GM18873 (cell line): ENCODE measurements at regions not wholly inside any gene's neighbourhood (a gene's known extent, or its start where the extent isn't known, plus 50 kb on each side); places are given as distances from the start of the nearest gene placed in this dataset.
A peak's percentile ranks its signal among the peaks of the same experiment; 100 is the strongest.

Experiments
- ATAC-seq: cut with Tn5 transposase; IDR thresholded peaks from one replicate; pipeline ENCODE4 v1.9.1; 2021; ENCODE audit warnings: mild to moderate bottlenecking, moderate library complexity, moderate number of reproducible peaks; ENCODE audit not compliant: unreplicated experiment, low FRiP score

DNA sequence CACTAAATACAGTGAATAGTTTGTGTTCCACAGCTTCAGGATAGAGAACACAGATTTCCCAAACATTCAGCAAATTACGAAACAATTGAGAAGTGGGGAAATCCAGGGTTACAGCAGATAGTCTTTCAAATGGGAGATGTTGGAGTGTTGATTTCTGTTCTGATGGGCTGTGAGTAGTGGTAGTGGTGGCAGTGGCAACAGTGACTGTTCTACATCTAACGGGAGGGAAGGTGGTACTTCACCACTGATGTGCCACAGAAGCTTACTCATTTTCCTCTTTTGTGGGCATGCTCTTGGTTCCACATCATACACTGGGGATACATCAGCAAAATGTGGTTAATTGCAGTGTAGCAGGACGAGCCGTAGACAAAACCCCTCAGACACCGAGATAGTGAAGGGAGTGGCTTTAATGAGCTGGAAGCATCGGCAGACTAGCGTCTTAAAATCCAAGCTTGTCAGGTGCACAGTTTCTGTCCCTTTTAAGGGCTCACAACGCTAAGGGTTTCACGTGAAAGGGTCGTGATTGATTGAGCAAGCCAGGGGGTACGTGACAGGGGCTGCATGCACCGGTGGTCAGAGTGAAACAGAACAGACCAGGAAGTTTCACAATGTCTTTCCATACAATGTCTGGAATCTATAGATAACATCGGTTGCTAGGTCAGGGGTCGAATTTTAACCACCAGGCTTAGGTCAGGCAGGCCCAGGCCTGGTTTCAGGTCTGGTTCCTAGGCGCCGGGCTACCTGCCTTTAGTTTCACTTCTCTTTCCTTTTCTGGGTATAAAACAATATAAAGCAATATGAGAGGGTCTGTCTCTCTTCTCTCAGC is 330.6 kb upstream of the FBXO33 start:
- peak; percentile 61 for ATAC-seq

DNA sequence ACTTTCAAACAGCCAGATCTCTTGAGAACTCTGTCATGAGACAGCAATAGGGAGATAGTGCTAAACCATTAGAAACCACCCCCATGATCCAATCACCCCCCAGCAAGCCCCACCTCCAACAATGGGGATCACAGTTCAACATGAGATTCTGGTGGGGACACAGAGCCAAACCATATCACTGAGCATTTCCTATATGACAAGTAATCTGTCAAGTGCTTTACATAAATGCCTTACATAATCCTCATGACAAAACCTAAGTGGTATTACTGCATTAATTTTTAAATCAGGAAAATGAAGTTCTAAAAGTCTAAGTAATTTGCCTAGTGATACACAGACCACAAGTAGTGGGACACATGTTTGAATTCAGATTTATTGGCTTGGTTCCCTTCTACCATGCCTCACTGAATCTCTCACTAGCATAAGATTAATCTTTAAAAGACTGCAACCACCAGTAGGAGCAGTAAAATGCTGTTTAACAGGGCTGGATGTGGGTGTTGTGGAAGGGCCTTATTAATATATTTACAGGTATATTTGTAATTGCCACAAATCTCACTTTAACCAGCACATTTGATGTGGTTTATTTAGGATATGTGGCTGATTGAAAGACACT is 323.1 kb upstream of the FBXO33 start:
- peak; percentile 87 for ATAC-seq

DNA sequence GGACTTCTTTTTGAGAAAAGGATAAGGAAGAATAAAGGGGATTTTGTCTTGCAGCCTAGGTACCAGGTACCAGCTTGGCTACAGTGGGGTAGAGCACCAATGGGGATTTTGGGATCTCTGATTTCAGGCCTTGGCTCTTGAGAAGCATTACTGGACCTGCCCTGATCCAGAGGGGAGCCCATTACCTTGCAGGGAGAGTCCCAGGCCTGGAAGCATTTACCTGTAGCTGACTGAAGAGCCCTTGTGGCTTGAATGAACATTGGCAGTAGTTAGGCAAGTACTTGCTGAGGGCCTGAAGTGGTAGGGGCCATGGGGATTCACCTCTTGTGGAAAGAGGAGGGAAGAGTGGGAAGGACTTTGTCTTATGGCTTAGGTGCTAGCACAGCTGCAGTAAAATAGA is 308.2 kb upstream of the FBXO33 start:
- ATAC-seq, result no peak

DNA sequence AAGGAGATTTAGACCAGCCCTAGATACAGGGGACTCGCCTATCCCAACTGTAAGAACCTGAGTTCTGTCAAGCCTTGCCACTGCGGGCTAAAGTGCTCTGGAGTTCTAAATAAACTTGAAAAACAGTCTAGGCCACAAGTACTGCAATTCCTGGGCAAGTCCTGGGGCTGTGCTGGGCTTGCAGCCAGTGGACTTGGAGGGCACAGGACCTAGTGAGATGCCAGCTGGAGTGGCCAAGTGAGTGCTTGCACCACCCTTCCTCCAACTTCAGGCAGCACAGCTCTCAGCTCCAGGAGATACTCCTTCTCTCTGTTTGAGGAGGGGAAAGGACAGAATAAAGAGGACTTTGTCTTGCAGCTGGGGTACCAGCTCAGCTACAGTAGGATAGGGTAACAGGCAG is 307.6 kb upstream of the FBXO33 start:
- no peak for ATAC-seq

DNA sequence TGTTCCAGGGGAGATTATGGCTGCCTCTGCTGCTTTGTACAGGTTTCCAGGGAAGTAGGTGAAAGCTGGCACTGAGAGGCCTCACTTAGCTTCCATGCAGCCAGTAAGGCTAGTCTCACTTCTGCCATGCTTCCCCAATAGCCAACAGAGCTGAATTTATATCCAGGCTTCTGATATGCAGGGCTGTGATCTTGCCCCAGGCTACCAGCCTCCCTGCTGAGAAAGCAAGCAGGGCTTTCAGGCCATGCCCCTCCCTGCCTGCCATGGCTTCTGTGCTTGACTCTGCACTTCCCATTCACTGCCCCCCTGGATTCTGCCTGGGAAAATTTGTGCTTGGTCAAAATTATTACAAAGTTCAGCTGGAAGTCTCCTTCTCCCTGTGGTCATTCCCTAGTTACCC is 302.1 kb upstream of the FBXO33 start:
- ATAC-seq, result no peak

DNA sequence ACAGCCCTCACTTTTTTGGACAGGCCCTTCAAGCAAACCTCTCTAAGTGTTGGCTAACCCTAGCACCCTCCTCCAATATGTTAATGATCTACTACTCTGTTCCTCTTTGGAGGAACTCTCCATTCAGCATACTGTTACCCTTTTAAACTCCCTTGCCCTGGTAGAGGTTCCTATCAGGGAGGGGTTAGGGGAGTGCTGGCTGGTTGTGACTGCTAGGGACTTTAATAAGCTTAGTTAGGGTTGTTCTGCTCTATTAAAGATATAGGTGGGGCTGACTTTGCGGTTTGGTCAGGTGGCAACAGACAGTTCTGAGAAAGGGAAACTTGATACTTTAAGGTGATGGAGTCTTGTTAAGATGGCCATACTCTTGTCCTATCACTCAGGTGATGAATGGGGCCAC is 301.5 kb upstream of the FBXO33 start:
- no peak for ATAC-seq

DNA sequence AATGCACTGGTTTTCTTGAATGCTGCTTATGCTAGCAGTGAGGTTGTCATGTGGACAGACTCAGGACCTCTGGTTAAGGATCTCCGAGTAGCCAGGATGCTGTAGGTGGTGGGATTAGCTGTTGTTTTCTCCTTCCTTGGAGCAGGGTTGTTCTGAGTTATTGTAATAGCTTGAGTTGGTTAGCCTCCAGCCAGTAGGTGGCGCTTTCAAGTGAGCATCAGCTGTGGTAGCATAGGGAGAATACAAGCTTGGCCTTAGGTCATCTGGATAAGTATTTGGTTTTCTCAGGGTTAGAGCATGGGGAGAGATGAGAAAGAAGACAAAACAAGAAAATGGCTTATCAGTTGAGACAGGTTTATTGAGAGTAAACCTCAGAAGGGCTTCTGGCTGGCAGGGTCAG is 299.7 kb upstream of the FBXO33 start:
- ATAC-seq, result no peak

DNA sequence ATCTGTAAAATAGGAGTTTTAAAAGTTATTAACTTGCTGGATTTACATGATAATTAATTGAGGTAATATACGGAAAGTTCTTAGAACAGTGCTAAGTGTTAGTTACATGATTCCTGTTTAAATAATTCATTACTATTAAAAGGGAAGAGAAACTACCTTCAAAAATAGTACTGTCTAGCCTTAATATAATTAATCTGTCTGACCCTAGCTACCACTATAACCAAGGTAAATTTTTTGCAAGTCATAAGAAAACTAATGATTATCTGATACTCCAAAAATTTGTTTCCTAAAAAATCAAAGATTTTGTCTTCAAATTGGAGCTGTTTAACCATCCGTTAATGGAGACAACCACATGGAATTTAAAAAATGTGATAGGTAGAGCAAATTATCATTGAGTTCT is 294.3 kb upstream of the FBXO33 start:
- ATAC-seq, result no peak

DNA sequence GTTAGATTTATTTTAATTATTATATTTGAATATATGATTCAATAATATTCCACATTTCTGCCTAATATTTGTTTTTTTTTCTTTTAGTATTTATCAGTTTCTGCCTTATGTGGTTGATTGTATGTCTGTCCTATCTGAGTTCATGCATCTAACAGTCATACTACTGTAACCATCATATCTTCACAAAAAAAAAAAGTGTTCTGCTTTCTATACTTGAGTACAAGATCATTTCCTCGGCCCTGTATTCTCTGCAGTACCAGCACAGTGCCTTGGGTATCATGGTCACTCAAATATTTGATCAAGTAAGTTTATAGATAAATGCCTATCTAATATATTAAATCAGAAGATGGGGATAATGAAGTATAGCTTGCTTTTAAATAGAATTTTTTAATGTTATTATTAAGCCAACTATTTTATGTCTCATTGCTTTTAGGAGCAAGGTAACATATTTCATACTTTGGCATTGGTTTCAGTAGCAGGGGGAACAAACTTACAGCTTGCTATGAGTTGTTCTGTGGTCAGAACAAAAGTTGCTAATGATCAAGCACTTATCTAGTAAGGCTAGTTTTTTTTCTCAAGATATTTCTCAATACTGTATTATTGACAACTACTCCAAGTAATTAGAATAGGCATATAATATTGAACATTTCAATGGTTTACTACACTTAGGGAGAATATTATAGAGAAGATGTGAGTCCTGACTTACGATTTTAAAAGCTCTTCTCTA is 290.5 kb upstream of the FBXO33 start:
- no peak for ATAC-seq

DNA sequence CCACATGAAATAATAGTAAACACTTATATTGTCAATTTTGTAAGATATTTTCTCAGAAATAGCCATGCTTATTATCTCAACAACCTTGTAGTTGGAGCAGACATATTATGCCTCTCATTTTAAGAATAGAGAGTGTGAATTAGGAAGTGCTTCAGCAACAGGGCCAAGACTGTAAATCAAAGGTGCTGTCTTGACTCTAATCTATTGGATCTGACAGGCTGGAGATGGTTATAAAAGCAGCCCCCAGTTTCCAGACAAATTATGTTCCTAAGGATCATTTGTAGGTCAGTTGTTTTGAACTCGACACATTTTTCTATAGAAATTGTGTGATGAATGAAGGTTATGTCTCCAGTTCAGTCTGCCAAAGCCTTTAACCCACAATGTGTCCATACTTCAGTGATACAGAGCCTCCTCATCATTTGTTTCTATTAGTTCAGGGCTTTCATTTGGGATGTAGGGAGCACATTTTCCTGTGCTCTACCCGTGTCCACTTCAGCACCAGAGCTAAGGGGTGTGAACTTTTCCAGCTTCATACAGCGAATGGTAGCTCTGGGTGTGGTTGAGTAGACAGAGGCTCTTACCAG is 284.8 kb upstream of the FBXO33 start:
- no peak for ATAC-seq

DNA sequence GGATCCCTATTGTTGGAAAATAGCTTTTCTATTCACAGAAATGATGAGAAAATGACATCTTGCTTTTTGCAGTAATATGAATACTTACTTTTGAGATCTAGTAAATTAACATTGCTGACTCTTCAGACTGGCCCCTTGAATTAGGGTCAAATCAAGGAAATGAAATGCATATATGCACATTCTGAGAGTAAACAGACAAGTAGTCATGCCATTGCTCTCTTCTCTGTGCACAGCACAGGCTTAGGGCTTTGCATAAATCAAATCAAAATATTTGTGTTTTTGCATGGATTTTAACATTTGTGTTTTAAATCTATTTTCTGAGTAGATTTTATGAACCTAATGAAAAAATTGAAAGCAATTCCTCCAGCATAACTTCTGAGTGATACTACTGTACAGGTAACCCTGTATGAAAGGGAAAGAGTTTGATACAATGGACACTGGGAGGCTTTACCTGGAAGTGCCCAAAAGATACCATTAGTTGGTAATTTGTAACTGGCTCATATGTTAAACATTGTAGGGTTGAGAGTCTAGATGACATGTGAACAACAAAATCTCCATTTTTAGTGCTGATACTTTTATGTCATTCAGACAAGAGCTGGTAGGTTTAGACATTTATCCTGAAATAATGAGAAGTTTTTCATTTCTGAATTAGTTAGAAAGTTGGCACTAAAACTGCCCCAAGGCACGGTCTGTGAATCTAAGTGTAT is 280.2 kb upstream of the FBXO33 start:
- no peak for ATAC-seq

DNA sequence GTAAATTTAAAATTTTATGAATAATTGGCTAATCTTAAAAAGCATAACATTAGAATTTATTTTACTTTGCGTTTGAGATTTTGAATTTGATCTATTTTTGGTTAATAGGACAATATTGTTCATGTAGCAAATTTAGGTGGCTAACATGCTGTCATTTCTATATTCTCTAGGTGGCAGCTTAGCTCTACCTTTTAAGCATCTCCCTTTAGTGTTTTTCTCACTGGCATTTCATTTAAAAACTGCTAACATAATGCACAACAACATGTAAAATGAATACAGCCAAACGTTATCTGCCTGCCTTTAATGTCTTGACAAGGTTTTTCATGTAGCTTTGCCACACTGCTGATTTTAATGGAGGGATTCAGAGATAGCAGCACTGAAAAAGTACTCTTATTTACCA is 272.4 kb upstream of the FBXO33 start:
- ATAC-seq, result no peak

DNA sequence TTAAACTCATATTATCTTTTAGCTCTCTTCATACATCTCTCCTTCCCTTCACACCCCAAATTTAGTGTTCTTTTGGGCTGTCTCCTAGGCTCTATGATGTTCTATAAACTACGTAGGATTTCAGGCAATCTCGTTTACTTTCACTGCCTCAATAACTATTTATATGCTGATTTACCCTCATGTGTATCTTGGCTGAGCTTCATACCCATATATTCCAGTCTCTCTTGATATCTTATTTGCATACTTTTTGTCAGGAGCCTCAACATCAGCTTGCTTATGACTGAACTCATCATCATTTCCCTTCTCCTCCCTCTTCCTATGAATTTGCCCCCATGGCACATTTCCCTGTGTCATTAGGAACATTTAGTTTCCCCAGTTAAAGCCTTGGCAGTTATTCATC is 262.1 kb upstream of the FBXO33 start:
- no peak for ATAC-seq

DNA sequence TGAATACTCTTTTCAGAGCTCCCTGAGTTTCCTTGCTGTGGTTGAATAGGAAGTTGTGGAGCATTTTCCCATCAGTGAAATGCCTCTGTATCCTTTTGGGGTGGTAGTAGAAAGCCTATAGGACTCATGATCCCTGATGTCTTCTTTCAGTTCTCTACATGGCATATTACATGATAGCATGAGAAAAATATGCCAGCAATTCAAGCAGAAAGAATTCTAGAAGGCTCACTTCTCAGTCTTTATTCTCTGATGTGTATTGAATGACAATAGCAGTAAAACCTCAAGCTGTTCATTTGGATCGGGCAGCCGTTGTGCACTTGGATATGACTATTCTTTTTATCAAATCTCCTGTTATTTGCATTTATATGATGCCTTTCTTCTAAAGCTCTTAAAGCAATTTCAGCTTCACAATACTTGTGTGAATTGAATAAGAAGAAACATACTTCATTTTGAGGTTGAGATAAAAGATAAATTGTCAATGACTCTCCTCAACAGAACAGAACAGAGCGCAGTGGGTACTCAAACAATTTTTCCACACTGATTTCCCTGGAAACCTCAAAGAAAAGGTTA is 251.5 kb upstream of the FBXO33 start:
- ATAC-seq, result no peak

DNA sequence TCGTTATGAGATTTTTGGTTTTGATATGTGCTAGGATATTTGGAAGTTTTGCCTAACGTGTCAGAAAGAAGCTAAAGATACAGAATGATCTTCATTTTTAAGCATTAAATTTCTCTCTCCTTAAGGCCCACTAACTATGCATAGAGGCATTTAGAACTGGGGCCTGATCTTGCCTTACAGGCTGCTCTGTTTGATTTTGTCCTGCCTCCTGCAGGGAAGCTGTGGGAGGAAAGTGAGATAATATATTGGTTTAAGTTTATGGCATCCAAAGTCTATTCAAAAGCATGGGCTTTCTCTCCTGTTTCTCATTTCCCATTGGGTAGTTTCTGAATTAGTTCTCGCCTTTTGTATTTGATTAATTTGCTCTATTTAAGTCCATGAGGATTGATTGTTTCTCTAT is 250.3 kb upstream of the FBXO33 start:
- no peak for ATAC-seq

DNA sequence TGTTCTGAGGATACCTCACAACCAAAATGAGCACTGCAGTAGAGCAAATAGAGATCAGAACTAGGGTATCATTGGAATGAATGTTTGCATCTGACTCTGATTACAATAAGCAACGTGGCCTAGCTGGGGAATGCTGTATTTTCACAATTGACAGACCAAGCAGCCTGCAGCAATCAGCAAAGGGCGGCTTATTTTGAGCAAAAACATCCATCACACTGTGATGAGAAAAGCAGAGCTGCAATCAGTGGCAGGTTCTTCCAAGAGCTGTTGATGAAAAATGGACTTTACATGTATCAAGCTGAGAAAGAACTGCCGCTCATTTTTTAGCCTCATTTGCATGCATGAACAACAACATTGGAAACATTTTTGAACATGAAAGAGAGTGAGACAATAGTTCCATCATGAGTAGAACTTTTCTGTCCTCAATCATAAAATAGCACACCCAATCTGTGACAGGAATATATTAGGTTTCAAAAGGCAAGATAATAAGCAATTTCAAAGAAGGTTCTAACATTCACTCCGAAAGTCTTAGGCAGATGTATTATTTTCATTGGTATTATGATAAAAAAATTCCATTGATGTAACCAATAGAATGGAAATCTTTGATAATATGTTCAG is 249.7 kb upstream of the FBXO33 start:
- no peak for ATAC-seq

DNA sequence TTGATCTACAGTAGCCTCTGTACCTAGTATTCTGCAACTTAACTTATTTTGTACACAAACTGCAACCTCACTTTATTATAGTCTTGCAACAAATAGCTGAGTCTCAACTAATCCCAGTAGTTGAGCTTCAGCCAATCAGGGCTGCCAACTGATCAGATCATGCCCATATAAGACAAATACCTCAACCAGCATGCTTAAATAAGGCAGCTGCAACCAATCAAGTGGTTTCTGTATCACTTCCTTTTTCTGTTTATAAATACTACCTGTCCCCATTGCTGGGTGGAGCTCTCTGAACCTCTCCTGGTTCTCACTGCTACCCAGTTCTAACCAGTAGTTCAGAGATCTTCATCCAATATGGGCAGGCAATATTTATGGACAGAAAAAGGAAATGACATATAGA is 248.5 kb upstream of the FBXO33 start:
- peak; percentile 98 for ATAC-seq

DNA sequence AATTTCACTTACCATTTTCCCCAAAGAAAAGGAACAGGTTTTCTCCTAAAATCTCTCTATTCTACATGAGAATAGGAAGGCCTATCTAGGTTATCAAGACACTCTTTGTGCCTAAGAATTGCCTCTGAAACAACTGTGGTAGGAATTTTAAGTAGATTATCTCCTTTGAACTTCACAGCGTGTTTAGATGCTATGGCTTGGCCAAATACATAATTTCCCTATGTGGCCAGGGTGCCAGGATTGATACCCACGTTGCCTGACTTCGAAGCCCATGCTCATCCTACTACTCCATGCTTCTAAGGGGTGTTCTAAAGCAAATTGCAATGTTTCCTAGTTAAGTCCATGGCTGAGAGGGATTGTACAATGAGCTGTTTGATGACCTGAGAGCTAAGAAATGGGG is 241.5 kb upstream of the FBXO33 start:
- ATAC-seq, result no peak

DNA sequence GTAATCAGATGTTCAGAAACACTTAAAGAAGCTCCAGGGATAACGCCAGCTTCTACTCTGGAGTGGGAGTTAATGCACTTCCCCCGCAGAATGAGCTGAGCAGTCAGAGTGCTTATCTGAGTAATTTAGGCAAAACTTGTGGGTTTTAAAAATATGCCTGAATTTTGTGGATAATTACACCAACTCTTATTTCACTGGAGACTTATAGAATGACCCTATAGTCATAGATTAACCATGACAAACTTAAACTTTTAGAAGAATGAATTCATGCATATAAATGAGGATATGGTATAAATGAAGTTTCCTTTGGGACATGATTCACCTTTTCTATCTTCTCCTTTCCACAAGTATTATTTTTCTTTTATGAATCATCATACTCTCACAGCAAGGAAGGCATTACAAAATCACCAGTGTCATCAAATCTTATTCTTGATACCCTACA is 241.1 kb upstream of the FBXO33 start:
- ATAC-seq, result no peak

DNA sequence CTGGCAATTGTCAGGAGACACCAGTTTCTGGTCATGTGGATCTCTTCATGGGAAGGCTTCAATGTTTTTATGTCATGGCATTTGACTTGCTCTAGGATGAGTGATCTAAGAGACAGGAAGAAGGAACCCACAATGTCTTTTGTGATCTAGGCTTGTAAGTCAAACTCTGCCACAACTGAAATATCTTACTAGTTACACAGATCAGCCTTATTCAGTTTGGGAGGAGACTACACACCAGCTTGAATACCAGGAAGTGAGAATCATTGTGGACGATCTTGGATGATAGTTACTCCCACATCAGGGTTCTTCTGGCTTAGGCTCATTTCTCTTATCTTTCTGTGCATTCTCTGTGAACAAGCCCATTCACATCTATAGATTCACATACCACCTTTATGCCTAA is 236.2 kb upstream of the FBXO33 start:
- no peak for ATAC-seq
